G401 (cell line): ENCODE measurements at regions not wholly inside any gene's neighbourhood (a gene's known extent, or its start where the extent isn't known, plus 50 kb on each side); places are given as distances from the start of the nearest gene placed in this dataset.
A peak's percentile ranks its signal among the peaks of the same experiment; 100 is the strongest.

Source experiments
- DNase-seq: peaks from one replicate; pipeline ENCODE4 v3.0.0-alpha.2; 2015; ENCODE audit warnings: low spot score
- in situ Hi-C: cut with HindIII; loops from 2 replicates; pipeline ENCODE4 v1.10.0; 2016; ENCODE audit warnings: low sequenced_read_pairs, mixed read lengths

- in situ Hi-C loops: no loop called here
- no peak for DNase-seq
Observed at GRCh38 chr3:178458313-178459037, 77.8 kb upstream of the KCNMB2 start.

- in situ Hi-C loops: no loop called here
- no peak for DNase-seq
Observed at GRCh38 chr3:178459038-178459410, 77.2 kb upstream of the KCNMB2 start.

GRCh38 chr3:178465260-178466180, 70.7 kb upstream of the KCNMB2 start:
- in situ Hi-C loops: no loop called here
- DNase-seq: no peak

- DNase-seq: no peak
- in situ Hi-C loops: no loop called here
Observed at GRCh38 chr3:178472941-178473340, 63.3 kb upstream of the KCNMB2 start.

GRCh38 chr3:178474526-178474925, 61.7 kb upstream of the KCNMB2 start:
- in situ Hi-C loops: no loop called here
- DNase-seq: no peak

- in situ Hi-C loops: no loop called here
- DNase-seq: no peak
Observed at GRCh38 chr3:178475062-178475461, 61.2 kb upstream of the KCNMB2 start.

- DNase-seq: no peak
- in situ Hi-C loops: no loop called here
Observed at GRCh38 chr3:178476886-178477285, 59.4 kb upstream of the KCNMB2 start.

- in situ Hi-C loops: no loop called here
- peak; percentile 67 for DNase-seq
Observed at GRCh38 chr3:178479446-178479845, 56.8 kb upstream of the KCNMB2 start.

GRCh38 chr3:178479860-178480259, 56.4 kb upstream of the KCNMB2 start:
- peak; percentile 51 for DNase-seq
- in situ Hi-C loops: no loop called here

GRCh38 chr3:178480274-178480673, 56.0 kb upstream of the KCNMB2 start:
- in situ Hi-C loops: no loop called here
- no peak for DNase-seq

- in situ Hi-C loops: no loop called here
Observed at GRCh38 chr3:178480795-178481194, 55.4 kb upstream of the KCNMB2 start.

GRCh38 chr3:178482981-178483380, 53.3 kb upstream of the KCNMB2 start:
- in situ Hi-C loops: no loop called here
- no peak for DNase-seq

More at GRCh38 chr3:178480795-178481194, 55.4 kb upstream of the KCNMB2 start:
- no peak for DNase-seq

- in situ Hi-C loops: no loop called here
- no peak for DNase-seq
Observed at GRCh38 chr3:178483704-178484103, 52.5 kb upstream of the KCNMB2 start.

- no peak for DNase-seq
- in situ Hi-C loops: no loop called here
Observed at GRCh38 chr3:178485756-178486155, 50.5 kb upstream of the KCNMB2 start.
